GM12878 (cell line): ENCODE measurements at regions not wholly inside any gene's neighbourhood (a gene's known extent, or its start where the extent isn't known, plus 50 kb on each side); places are given as distances from the start of the nearest gene placed in this dataset.

Experiments
- ATF7 ChIP-seq: fragments of 450-650 bp; IDR thresholded peaks from 2 replicates; pipeline ENCODE4 v1.6.1; 2016; ENCODE audit warnings: low read depth, mild to moderate bottlenecking
- CUX1 ChIP-seq: IDR thresholded peaks from 2 replicates; pipeline ENCODE4 v1.6.1; 2012; ENCODE audit warnings: improper control_type of control experiment, low read depth, low read length; ENCODE audit not compliant: insufficient replicate concordance
- E2F8 ChIP-seq: fragments of 450-650 bp; IDR thresholded peaks from 2 replicates; pipeline ENCODE4 v1.6.1; 2018; ENCODE audit warnings: mild to moderate bottlenecking, low read depth, moderate library complexity; ENCODE audit not compliant: partially characterized antibody
- HSF1 ChIP-seq: fragments of 150-350 bp; IDR thresholded peaks from 2 replicates; pipeline ENCODE4 v1.6.1; 2014; ENCODE audit warnings: mild to moderate bottlenecking, low read depth, low read length
- NKRF ChIP-seq: fragments of 450-650 bp; conservative IDR thresholded peaks from 2 replicates; pipeline ENCODE4 v1.6.1; 2017; ENCODE audit warnings: mild to moderate bottlenecking, moderate library complexity
- TCF3 ChIP-seq: IDR thresholded peaks from 2 replicates; pipeline ENCODE4 v1.6.1; 2012; ENCODE audit warnings: low read depth, mild to moderate bottlenecking, low read length, borderline replicate concordance; ENCODE audit not compliant: insufficient read depth

GRCh38 chr2:144131042-144131441 is 388.9 kb downstream of the ZEB2 start (continued):
- TF ChIP-seq NKRF (no peak), ATF7 (no peak), TCF3 (no peak), HSF1 (no peak), E2F8 (no peak), CUX1 (no peak)
